ENCODE measurements at regions not wholly inside any gene's neighbourhood (a gene's known extent, or its start where the extent isn't known, plus 50 kb on each side); places are given as distances from the start of the nearest gene placed in this dataset.
"Not testable (repeated sequence)": the region's sequence is repeated elsewhere in the genome, so short reads cannot be mapped to it uniquely, and the experiment has no call there.

DNA sequence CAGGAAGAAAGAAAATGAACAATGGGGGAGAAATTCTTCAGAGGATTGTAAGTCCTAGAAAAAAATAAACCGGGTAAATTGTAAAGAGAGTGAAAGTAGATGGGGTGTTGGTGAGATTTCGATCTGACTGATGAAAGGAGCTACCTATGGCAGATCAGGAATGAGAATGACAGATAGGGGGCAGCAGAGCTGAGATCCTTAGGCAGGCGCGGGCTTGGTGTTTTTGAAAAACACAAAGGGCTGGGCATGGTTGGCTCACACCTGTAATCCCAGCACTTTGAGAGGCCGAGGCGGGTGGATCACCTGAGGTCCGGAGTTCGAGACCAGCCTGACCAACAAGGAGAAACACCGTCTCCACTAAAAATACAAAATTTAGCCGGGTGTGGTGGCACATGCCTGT, 1468.6 kb upstream of the SLC10A2 start:
- no peak for DNase-seq (ENCODE audit: low read depth in 2 of 3, low spot score in 1 of 3)

DNA sequence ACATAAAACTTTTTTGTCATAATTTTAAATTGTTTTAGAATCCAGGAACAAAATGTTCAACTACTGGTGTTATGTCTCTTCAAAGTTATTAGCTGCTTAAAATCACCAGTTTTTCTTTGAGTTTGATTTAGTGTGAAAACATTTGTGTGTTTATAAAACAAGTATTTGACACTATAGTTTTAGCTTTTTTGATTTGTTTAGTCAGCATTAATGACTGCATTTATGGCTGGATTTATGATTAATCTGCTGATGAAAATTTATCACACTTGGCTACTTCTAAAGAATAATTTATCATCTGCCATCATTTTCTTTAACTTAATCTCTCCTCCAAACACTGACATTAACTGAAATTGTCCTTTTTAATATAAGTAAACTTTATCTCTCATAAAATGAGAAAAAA, 1465.9 kb upstream of the SLC10A2 start:
- no peak for DNase-seq (ENCODE audit: low read depth in 2 of 3, low spot score in 1 of 3)

DNA sequence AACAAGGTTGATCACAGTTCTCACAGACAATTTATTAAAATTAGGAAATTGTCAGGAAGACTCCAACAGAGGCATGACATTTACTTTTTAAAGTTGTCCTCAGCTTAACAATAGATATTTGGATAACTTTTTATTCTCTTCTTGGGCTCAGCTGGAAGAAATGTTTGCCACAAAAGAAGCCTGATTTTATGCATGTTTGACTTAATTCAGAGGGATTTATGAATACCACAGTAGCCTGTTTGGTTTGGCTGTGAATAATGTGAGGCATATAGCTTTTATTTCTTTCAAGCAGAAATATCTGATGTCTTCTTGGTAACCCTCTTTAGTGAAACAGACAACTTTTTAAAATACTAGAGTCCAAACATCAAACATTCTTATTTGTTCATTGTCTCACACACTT, 1464.5 kb upstream of the SLC10A2 start:
- DNase-seq (ENCODE audit: low read depth in 2 of 3, low spot score in 1 of 3), result no peak

DNA sequence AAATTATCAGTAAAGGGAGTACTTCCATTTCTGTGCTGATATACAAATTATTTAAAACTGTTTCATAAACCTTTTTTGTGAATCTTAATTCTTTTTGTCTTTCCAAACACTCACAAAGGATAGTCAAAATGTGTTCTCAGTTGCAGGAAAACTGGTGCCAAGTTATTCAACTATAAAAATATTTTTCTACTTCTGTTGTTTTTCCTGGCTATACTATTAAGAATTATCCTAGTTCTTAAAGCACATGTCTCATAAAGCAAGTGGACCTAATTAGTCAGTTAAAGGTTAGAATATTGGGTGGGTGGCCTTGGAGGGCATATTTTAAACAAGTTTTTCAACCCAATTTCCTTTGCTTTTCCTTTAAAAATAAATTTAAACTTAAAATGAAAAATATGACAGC, 1460.3 kb upstream of the SLC10A2 start:
- no peak for DNase-seq (ENCODE audit: low read depth in 2 of 3, low spot score in 1 of 3)

DNA sequence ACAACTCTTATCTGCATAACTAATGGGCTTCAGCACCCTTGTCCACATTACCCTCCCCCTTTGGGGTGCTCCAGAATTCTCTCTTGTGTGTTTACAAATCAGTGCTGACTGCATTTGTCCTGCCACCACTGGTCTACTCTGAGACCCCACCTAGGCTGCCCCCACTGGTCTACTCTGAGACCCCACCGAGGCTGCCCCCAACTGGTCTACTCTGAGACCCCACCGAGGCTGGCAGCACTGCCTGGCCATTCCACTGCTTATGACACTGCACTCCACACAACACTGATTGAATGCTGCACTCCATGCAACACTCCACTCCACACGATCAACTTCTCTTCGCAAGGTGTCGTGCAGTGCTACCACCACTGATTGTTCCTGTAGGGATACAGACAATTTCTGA, 1459.2 kb upstream of the SLC10A2 start:
- no peak for DNase-seq (ENCODE audit: low read depth in 2 of 3, low spot score in 1 of 3)

DNA sequence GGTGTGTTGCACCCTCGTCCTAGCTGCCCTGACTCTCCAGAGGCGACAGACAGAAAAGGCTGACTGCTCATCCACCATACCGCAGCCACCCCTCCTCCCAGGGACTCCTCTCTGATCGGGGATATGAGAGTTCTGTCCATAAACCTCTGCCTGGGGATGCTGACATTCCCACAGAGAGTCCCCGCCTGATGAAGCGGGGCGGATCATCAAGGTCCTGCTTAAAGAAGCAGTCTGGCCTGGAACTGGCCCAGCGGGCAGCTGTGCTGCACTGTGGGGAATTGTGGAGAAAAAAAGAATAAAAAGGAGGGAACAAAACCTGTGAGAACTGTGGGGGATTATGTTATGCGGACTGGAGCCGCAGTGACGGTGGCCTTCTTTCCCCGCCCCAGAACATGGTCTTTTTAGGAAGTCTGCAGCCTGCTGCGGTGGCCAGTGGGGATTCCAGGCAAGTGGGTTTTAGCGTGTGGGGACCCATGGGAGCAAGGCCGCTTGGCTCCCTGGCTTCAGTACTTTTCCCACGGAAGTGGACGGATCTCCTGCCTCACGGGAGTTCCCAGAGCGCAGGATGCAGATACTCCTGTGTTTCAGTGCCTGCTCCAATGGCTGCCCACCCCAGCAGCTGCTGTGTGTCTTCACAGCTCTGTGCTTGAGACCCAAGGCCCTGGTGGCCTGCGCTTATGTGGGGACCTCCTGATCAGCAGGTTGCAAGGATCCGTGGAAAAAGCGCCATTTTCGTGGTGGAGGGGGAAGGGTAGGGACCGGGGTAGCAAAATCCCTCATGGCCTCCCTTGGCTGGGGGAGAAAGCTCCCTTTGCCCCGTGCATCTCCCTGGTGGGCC, 1456.2 kb upstream of the SLC10A2 start:
- DNase-seq (ENCODE audit: low read depth in 2 of 3, low spot score in 1 of 3), result no peak

DNA sequence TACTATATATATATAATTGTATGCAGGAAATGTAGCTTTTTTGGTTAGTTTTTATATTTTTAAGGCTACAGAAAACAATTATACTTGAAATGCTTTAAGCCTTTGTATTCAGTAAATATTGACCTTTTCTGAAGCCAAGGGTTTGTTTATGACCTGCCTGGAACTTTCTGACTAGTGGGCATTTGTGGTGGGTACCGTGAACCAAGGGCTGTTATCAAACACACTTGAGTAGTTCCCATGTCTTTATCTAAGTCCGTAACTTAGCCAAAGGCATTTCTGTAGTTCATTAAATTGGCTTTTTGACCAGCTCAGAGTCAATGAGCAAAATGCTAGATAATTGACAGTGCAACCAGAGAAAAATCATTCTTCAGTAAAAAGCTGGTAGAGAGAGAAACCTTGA, 1444.2 kb upstream of the SLC10A2 start:
- no peak for DNase-seq (ENCODE audit: low read depth in 2 of 3, low spot score in 1 of 3)

DNA sequence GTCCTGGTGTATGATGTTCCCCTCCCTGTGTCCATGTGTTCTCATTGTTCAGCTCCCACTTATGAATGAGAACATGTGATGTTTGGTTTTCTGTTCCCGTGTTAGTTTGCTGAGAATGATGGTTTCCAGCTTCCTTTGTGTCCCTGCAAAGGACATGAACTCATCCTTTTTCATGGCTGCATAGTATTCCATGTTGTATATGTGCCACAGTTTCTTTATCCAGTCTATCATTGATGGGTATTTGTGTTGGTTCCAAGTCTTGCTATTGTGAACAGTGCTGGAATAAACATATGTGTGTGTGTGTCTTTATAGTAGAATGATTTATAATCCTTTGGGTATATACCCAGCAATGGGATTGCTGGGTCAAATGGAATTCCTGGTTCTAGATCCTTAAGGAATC, 1427.3 kb upstream of the SLC10A2 start:
- not testable (repeated sequence) for DNase-seq (ENCODE audit: low read depth in 2 of 3, low spot score in 1 of 3)

DNA sequence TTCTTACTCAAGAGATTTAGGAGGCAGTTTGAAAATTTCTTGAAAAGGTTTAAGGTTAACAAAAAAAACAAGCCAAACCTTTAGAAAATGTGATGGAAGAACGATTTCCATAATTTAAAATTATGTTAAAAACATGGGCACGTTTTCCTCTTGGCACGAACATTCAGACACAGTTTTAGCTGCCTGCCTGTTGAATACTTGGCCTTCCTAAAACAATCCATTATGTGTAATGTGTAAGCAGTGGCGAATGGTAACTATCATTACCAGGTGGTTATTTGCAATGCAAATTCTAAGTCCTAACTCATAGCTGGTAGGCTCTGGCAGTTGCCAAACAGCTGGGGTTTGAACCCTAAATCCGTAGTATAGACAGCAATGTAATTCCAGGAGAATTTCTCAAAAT, 1425.7 kb upstream of the SLC10A2 start:
- DNase-seq (ENCODE audit: low read depth in 2 of 3, low spot score in 1 of 3), result no peak

DNA sequence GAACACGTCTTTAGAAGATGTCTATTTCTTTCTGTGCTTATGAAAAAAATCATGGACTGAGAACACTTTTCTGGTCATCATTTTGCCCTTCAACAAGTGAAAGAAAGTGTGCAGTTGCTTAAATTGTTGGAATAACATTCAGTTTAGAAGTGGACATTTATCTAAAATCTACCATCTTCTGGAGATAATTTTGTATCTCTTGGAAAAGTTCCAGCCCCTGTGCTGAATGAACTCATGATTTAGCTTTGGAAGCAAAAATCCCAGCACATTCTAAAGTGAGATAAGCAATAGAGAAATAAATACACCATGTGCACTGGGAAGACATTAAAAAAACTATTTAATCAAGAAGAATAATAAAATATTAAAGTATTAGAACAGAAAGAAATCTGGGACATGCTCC, 1420.8 kb upstream of the SLC10A2 start:
- no peak for DNase-seq (ENCODE audit: low read depth in 2 of 3, low spot score in 1 of 3)

DNA sequence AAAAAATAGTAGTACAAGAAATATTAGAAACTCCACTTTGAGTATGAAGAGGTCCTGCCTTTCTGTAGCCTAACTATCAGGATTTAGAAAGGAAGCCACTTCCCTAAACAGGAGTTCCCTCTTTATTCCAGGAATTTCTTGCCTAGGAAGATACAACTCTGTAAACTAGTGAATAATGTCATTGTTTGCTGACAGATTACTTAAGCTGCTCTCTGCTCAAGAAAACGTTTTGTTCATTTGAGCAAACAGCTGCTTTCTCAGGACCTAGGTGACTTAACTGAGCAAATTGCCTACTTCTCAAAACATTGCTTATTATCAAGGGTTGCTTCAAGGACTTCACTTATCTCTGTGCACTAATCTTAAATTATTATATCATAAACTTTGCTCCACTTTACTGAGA, 1419.4 kb upstream of the SLC10A2 start:
- no peak for DNase-seq (ENCODE audit: low read depth in 2 of 3, low spot score in 1 of 3)

DNA sequence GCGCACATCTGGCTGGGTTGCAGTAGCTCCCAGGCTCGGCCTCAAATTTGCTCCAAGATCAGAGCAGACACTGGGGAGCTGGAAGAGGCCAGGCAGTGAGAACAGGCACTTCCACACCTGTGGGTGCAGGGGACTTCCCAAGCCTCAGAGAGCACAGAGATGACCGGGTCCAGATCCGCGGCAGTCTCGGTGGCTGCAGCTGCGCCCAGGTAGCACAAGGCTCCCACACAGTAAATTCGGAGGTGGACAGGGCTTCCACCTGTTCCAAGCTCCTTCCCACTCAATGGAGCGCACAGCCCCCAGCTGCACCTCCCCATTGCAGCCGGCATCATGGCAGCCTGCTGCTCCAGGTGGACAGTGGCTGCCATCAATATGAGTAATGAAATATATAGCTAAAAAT, 1417.4 kb upstream of the SLC10A2 start:
- no peak for DNase-seq (ENCODE audit: low read depth in 2 of 3, low spot score in 1 of 3)

DNA sequence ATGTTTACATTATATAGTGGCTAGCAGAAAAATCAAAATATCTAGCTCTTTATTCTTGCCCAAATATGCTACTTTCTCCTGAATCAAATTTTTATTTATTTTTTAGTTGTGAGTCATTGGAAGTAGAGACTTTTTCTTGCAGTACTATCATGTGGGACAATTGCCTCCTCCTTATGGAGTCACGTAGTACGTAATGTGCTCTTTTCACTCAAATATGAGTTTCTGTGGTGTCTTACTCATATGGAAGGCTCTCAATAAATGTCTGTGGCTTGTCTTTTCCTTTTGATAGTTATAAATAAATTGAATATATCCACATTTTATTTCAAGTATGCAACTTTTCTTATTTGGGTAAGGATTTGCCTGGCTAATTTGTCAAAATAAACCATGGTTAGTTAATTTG, 1411.0 kb upstream of the SLC10A2 start:
- DNase-seq (ENCODE audit: low read depth in 2 of 3, low spot score in 1 of 3), result no peak

DNA sequence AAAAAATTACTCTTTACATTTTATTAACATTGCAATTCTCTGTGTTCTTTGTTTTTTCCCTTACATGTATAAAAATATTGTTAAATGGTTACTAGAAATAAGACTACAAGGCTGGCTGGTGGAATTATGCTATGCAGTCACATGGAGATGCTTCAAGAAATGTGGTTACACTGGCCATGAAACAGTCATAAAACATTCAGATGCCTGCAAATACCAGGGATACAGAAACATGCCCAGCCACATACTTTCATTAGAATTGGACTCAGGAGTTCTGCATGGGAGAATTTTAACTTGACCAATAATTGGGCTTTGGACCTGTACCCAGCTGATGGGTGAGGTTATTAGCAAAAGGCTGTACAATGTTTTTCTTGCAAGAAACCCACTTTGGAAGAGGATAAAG, 1407.7 kb upstream of the SLC10A2 start:
- no peak for DNase-seq (ENCODE audit: low read depth in 2 of 3, low spot score in 1 of 3)

DNA sequence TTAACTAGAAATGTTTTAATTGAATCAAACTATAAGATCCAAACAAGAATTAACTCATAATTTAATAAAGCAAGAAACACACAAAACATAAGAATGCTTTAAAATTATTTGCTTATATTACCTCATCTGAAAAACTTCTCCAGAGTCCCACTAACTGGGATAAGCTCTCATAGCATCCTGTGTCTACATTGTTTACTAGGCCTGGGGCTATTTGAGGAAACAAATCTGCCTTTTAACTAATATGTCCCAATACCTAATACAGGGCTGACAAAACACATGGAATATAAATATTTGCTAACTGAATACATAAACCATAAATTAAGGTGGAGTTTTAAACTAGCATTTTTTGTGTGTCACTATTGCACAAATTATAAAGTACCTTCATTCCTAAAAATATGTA, 1399.8 kb upstream of the SLC10A2 start:
- DNase-seq (ENCODE audit: low read depth in 2 of 3, low spot score in 1 of 3), result no peak

DNA sequence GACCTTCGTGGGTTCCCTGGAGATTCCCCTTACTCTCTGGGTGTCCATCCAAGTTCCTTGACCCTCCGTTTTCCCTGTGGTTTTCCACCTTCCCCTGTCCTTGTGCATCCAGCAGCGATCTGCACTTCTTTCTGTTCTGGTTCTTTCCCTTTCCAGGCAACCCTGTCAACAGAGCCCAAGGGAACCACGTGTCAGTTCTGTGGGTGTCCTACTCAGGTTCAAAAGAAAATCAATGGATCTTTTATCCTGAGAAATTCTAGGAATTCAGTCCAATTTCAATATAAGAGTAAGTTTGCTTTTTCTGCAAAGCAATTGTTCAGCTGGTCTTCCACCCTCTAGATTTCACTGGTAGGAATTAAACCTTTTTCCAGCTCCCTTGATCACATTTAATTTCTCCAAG, 1394.8 kb upstream of the SLC10A2 start:
- DNase-seq (ENCODE audit: low read depth in 2 of 3, low spot score in 1 of 3), result no peak

DNA sequence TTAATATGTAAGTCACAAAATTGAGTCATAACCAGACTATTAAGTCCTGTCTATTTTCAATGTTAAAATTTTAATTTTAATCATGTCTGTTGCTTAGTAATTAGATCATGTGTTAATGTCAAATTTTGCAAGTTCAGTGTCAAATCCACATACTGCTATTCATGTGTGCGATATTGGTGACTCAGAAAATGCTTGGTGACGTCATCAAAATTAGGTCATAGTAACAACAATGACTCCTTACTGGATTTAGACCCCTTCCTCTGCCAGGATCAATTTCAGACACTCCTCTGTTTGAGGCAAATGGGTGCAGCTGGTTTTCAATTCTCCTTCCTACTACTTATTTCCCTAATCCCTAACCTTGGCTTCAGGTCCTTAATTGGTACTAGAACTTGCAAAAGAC, 1394.3 kb upstream of the SLC10A2 start:
- no peak for DNase-seq (ENCODE audit: low read depth in 2 of 3, low spot score in 1 of 3)

DNA sequence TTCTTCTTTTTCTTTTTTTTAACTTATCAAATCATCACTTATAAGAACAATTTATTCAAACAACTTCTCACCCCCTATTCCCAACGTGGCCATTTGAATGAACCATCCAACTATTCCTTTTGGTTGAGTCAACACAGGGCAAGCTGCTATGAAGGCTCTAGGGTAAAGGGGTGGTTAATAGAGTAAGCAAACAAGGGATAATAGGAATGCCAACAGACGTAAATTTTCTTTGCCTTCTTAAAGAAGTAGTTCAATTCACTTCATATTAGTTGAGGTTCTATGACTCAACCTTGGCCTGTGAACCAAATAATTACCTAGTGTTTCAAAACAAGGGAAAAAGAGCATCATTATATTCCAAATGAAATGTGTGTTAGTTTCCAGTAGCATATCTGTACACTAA, 1383.8 kb upstream of the SLC10A2 start:
- DNase-seq (ENCODE audit: low read depth in 2 of 3, low spot score in 1 of 3), result no peak

DNA sequence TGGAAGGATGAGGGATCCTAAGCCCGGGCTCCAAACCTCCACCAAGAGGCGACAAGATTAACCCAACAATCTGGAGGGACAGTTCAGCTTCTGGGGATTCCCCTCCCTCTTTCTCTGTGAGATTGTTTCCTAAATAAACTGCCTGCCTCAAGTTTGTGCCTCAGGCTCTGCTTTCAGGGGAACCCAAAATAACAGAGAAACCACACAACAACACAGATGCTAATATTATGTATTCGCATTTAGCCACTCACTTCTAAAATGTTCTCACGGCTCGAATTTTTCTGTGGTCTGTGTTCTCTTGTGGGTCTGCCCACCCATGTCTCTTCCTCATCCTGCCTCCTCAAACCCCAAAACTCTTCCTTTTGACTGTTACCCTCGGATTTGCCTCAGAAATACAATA, 1381.1 kb upstream of the SLC10A2 start:
- DNase-seq (ENCODE audit: low read depth in 2 of 3, low spot score in 1 of 3), result no peak

DNA sequence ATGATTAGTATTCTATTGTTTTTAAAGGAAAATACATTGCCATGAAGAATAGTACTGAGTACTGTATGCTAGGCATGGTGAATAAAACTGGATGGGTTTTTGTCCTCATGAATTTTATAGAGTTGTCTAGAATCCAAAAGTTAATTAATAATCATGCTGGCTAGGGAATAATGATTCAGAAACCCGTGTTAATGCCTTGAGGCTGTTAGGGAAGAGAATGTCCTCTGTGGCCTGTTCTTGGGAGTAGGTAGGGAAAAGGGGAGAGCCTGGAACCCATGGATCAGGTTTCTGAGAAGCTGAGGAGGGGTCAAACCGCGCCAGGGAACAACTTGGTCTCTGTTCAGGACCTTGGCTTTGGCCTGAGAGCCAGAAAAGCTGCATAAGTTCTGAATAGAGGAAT, 1376.3 kb upstream of the SLC10A2 start:
- DNase-seq (ENCODE audit: low read depth in 2 of 3, low spot score in 1 of 3), result no peak

DNA sequence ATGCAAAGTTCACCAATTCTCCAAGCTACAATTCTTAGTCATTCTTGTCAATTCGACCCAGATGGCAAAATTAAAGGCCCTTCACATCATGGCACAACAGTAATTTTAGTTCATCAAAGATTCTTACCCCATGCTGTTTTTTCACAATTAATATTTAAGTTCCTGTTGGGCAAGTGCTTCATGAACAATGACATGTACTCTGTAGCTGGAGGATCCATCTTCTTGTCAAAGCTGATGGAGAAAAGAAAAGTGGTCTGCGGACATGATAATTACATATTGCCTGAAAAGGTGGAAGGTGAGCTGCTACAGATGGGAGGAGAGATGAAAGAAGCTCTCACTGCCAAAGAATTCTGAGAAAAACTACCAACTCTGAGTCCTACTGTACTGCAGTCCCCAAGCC, 1370.3 kb upstream of the SLC10A2 start:
- DNase-seq (ENCODE audit: low read depth in 2 of 3, low spot score in 1 of 3), result no peak

DNA sequence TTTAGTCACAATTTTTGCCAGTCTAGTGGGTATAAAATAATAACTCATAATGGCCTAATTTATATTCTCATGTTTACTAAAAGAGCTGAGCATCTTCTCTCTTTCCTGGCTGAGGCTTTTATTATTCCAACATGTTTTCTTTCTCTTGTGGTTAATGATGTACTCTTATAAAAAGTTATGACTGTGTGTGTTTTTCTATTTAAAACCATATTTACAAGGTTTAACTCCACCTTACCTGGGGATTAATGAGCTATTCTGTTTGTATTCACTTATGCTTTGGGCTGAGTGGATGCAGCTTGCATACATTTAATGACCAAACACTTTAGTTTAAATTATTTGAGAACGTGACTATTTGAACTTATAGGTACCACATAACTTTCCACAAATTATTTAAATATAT, 1365.7 kb upstream of the SLC10A2 start:
- no peak for DNase-seq (ENCODE audit: low read depth in 2 of 3, low spot score in 1 of 3)

DNA sequence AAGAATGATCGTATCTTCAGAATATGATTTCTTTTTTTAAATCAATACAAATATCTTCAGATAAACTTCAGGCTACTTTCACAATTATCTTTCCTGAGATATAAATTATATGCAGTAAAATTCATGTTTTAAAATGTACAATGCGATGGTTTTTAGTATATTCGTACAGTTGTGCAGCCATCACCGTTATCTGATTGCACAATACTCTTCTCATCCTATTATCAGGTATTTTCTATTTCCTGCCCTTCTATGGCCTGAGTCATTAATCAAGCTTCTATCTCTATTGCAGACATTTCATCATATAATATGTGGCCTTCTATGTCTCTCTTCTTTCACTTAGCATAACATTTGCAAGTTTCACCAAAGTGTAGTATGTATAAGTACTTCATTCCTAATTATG, 1360.2 kb upstream of the SLC10A2 start:
- no peak for DNase-seq (ENCODE audit: low read depth in 2 of 3, low spot score in 1 of 3)

DNA sequence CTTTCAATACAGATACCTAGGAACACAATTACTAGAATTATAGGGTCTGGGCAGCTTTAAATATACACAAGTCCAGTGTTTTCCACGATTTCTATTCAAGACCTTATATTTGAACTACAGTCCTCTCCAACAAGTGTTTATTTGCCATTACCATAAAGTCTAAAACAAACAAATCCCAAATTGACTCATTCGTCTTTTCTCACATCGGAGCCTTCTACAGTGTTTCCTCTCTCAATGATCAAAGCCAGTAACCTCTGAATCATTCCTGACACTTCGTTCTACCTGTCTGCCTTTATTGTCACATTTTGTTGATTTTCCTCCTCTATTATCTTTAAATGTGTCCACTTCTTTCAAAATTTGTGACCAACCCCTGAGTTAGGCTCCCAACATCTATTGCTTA, 1356.5 kb upstream of the SLC10A2 start:
- DNase-seq (ENCODE audit: low read depth in 2 of 3, low spot score in 1 of 3), result no peak
